ENCODE measurements at regions not wholly inside any gene's neighbourhood (a gene's known extent, or its start where the extent isn't known, plus 50 kb on each side); places are given as distances from the start of the nearest gene placed in this dataset.
"Not testable (repeated sequence)": the region's sequence is repeated elsewhere in the genome, so short reads cannot be mapped to it uniquely, and the experiment has no call there.

- not testable (repeated sequence) for DNase-seq, H3K4me1 Mint-ChIP-seq, ATAC-seq, H3K27ac Mint-ChIP-seq, H3K4me3 Mint-ChIP-seq, H3K27me3 Mint-ChIP-seq, H3K9me3 Mint-ChIP-seq
These were observed 59.5 kb upstream of the NBPF19 start for GRCh38 chr1:149415373-149415772.

GRCh38 chr1:149418782-149419181 is 56.1 kb upstream of the NBPF19 start:
- not testable (repeated sequence) for DNase-seq, H3K4me1 Mint-ChIP-seq, H3K27ac Mint-ChIP-seq, ATAC-seq, H3K9me3 Mint-ChIP-seq, H3K27me3 Mint-ChIP-seq
- H3K4me3 Mint-ChIP-seq, result peak overlapping the region in 1 of 2 donors; percentile 40

DNA sequence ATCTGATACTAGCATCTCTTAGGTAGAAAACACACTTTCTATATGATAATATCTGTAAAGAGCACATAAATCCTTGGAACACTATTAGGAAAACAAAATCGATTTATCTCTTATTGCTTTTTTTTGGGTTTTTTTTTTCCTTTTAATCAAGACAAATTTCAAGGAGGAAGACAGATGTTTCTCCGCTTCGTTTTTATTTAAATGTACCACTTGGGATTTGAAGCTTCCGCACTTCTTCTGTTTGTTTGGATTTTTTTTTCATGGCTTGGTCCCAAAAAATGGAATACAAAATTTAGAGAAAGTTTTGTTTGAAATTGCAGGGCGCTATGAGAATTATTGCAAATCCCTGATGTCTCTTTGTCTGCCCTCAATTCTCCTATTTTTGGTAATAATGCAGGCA is 51.7 kb upstream of the NBPF19 start:
- not testable (repeated sequence) for H3K27me3 Mint-ChIP-seq, H3K27ac Mint-ChIP-seq, H3K4me1 Mint-ChIP-seq, ATAC-seq, H3K4me3 Mint-ChIP-seq, H3K9me3 Mint-ChIP-seq, DNase-seq
